SK-N-SH (cell line): ENCODE measurements at regions not wholly inside any gene's neighbourhood (a gene's known extent, or its start where the extent isn't known, plus 50 kb on each side); places are given as distances from the start of the nearest gene placed in this dataset.
A peak's percentile ranks its signal among the peaks of the same experiment; 100 is the strongest.
"Not testable (repeated sequence)": the region's sequence is repeated elsewhere in the genome, so short reads cannot be mapped to it uniquely, and the experiment has no call there.

Experiments used
- CTCF ChIA-PET: fragments of 300-600, 350-600 bp; formaldehyde crosslinking; extraction: SDS; loops from one replicate; lab custom pipeline; 2021; lab: Yijun Ruan, JAX
- POLR2A ChIA-PET: fragments of 350-600 bp; sonication (Branson Sonifier 250); formaldehyde crosslinking; extraction: SDS; loops from one replicate; lab custom pipeline; 2020; ENCODE audit warnings: antibody characterized with exemption, inconsistent platforms; lab: Yijun Ruan, JAX
- DNase-seq: peaks from one replicate; pipeline ENCODE4 v3.0.0; 2012
- H2AFZ ChIP-seq: fragments of 200-600 bp; sonication (generic); 2 replicates; pipeline ENCODE4 v1.8.1; 2016; ENCODE audit warnings: antibody characterized with exemption, mild to moderate bottlenecking, low read depth
- H3F3A ChIP-seq: fragments of 200-600 bp; sonication (generic); replicated peaks from 2 replicates; pipeline ENCODE3; 2016; ENCODE audit warnings: antibody characterized with exemption, mild to moderate bottlenecking; ENCODE audit not compliant: insufficient read depth
- H3K27ac ChIP-seq, 2 experiments: fragments of 200-500 bp in 1 of 2; fragments of 200-600 bp in 1 of 2; sonication (Bioruptor generic) in 1 of 2; sonication (generic), shearing (Covaris generic) in 1 of 2; 2 replicates each; pipeline versions ENCODE4 v1.5.1 to v1.6.1; 2014 to 2016; ENCODE audit warnings: low read depth in 2 of 2, inconsistent platforms in 1 of 2, low read length in 1 of 2, mild to moderate bottlenecking in 1 of 2, mixed read lengths in 1 of 2
- H3K27me3 ChIP-seq: fragments of 200-600 bp; sonication (generic), shearing (Covaris generic); 2 replicates; pipeline ENCODE4 v1.6.1; 2016; ENCODE audit warnings: mixed run types; ENCODE audit not compliant: insufficient read depth
- H3K36me3 ChIP-seq, 2 experiments: fragments of 200-500 bp in 1 of 2; fragments of 200-600 bp in 1 of 2; sonication (Bioruptor generic) in 1 of 2; sonication (generic) in 1 of 2; replicated peaks in 1 of 2; 2 replicates each; pipeline versions ENCODE3 to v1.5.1; 2014 to 2016; ENCODE audit warnings: low read length in 1 of 2, mild to moderate bottlenecking in 1 of 2; ENCODE audit not compliant: insufficient read depth in 2 of 2, control insufficient read depth in 1 of 2
- H3K4me1 ChIP-seq, 2 experiments: fragments of 200-500 bp in 1 of 2; fragments of 200-600 bp in 1 of 2; sonication (Bioruptor generic) in 1 of 2; sonication (generic), shearing (Covaris generic) in 1 of 2; 2 replicates each; pipeline versions ENCODE4 v1.5.1 to v1.6.1; 2014 to 2016; ENCODE audit warnings: low read depth in 1 of 2, low read length in 1 of 2, mixed run types in 1 of 2; ENCODE audit not compliant: insufficient read depth in 2 of 2, control insufficient read depth in 1 of 2
- H3K4me2 ChIP-seq: fragments of 200-600 bp; sonication (generic), shearing (Covaris generic); 2 replicates; pipeline ENCODE4 v1.6.1; 2017; ENCODE audit warnings: mixed run types
- H3K4me3 ChIP-seq, 2 experiments: fragments of 200-500 bp in 1 of 2; fragments of 200-600 bp in 1 of 2; sonication (Bioruptor generic) in 1 of 2; sonication (generic), shearing (Covaris generic) in 1 of 2; 2 replicates each; pipeline versions ENCODE4 v1.5.1 to v1.8.1; 2014 to 2016; ENCODE audit warnings: low read depth in 2 of 2, inconsistent platforms in 1 of 2, low read length in 1 of 2, mild to moderate bottlenecking in 1 of 2, mixed read lengths in 1 of 2, moderate library complexity in 1 of 2
- H3K79me2 ChIP-seq: fragments of 200-600 bp; sonication (generic); 2 replicates; pipeline ENCODE4 v1.8.1; 2017; ENCODE audit warnings: mild to moderate bottlenecking; ENCODE audit not compliant: insufficient read depth
- H3K9ac ChIP-seq: fragments of 200-600 bp; sonication (generic); 2 replicates; pipeline ENCODE4 v1.6.1; 2017; ENCODE audit warnings: mixed run types
- H3K9me2 ChIP-seq: fragments of 200-600 bp; sonication (generic); 2 replicates; pipeline ENCODE4 v1.6.1; 2017; ENCODE audit warnings: mixed run types
- H3K9me3 ChIP-seq: fragments of 200-600 bp; sonication (generic); 2 replicates; pipeline ENCODE4 v1.6.1; 2017; ENCODE audit warnings: mixed run types, mild to moderate bottlenecking, moderate library complexity
- H4K20me1 ChIP-seq: fragments of 200-600 bp; sonication (generic); 2 replicates; pipeline ENCODE4 v1.6.1; 2017; ENCODE audit warnings: mild to moderate bottlenecking, mixed run types; ENCODE audit not compliant: insufficient read depth
- CHD2 ChIP-seq: fragments of 150-350 bp; IDR thresholded peaks from 2 replicates; pipeline ENCODE4 v1.6.1; 2018; ENCODE audit warnings: low read length; ENCODE audit not compliant: partially characterized antibody
- EP300 ChIP-seq, 2 experiments: IDR thresholded peaks; 2 replicates each; pipeline versions ENCODE4 v1.4.0 to v1.6.1; 2012; ENCODE audit warnings: borderline replicate concordance in 1 of 2, low read depth in 1 of 2, low read length in 1 of 2
- FOXJ3 ChIP-seq: sonication (generic); formaldehyde crosslinking; IDR thresholded peaks from 2 replicates; pipeline ENCODE4 v1.5.1; 2020; ENCODE audit warnings: mild to moderate bottlenecking, missing genetic modification reagents
- GATA2 ChIP-seq: sonication (generic); formaldehyde crosslinking; IDR thresholded peaks from 2 replicates; pipeline ENCODE4 v1.5.0; 2020; ENCODE audit warnings: mild to moderate bottlenecking, missing genetic modification reagents
- MEF2A ChIP-seq: IDR thresholded peaks from 2 replicates; pipeline ENCODE4 v1.4.0; 2012; ENCODE audit warnings: low read depth, borderline replicate concordance
- NFIC ChIP-seq: IDR thresholded peaks from 2 replicates; pipeline ENCODE4 v1.4.0; 2012; ENCODE audit warnings: borderline replicate concordance
- NRF1 ChIP-seq: IDR thresholded peaks from 2 replicates; pipeline ENCODE4 v1.6.1; 2012; ENCODE audit warnings: low read depth, mild to moderate bottlenecking, low read length
- POLR2AphosphoS5 ChIP-seq: IDR thresholded peaks from 2 replicates; pipeline ENCODE4 v1.6.1; 2012; ENCODE audit warnings: low read depth, low read length
- RCOR1 ChIP-seq: fragments of 150-350 bp; IDR thresholded peaks from 2 replicates; pipeline ENCODE4 v1.6.1; 2017; ENCODE audit warnings: antibody characterized with exemption, low read length
- REST ChIP-seq: IDR thresholded peaks from 2 replicates; pipeline ENCODE4 v1.6.1; 2012; ENCODE audit warnings: mild to moderate bottlenecking, low read depth, low read length, moderate library complexity
- SIN3A ChIP-seq: IDR thresholded peaks from 2 replicates; pipeline ENCODE4 v1.6.1; 2012; ENCODE audit warnings: low read depth, mild to moderate bottlenecking, low read length, moderate library complexity, borderline replicate concordance
- SMC3 ChIP-seq: IDR thresholded peaks from 2 replicates; pipeline ENCODE4 v1.6.1; 2012; ENCODE audit warnings: low read depth, low read length, improper control_type of control experiment
- TAF1 ChIP-seq: IDR thresholded peaks from 2 replicates; pipeline ENCODE4 v1.6.1; 2012; ENCODE audit warnings: low read depth, mild to moderate bottlenecking, low read length, moderate library complexity, borderline replicate concordance
- TCF12 ChIP-seq: IDR thresholded peaks from 2 replicates; pipeline ENCODE4 v1.4.0; 2012
- USF1 ChIP-seq: IDR thresholded peaks from 2 replicates; pipeline ENCODE4 v1.4.0; 2012; ENCODE audit warnings: low read depth, borderline replicate concordance
- WGBS: methylation state at CpG from one replicate; pipeline ENCODE4 v1.1.6; 2017; ENCODE audit warnings: low lambda C conversion rate; 5-methylcytosine and 5-hydroxymethylcytosine counted together

DNA sequence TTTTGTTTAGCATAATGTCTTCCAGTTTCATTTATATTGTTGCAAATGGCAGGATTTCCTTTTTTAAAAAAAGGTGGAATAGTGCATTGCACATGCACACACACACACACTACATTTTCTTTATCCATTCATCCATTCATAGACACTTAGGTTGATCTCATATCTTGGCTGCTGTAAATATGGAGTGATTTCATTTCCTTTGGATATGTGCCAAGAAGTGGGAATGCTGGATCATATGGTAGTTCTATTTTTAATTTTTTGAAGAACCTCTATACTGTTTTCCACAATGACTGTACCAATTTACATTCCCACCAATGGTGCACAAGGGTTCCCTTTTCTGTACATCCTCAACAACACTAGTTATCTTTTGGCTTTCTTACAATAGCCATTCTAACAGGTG is 68.9 kb downstream of the EBLN1 start:
- Histone ChIP-seq H3K79me2 (no peaks in the 10 kb centered on the region), H2AFZ (no peak overlapping the region), H3K27me3 (no peaks in the 10 kb centered on the region), H3K36me3 (no peaks in the 10 kb centered on the region), H3K4me3 (no peak overlapping the region), H3K9me3 (no peaks in the 10 kb centered on the region), H4K20me1 (no peaks in the 10 kb centered on the region), H3K27ac (no peak overlapping the region), H3F3A (no peaks in the 10 kb centered on the region), H3K4me1 (no peaks in the 10 kb centered on the region), H3K9ac (no peak overlapping the region), H3K9me2 (no peaks in the 10 kb centered on the region), H3K4me2 (no peak overlapping the region)
- POLR2A ChIA-PET, result no interaction called here
- no peak for DNase-seq
- CTCF ChIA-PET, result no interaction called here
- peak; percentile 13; the same call in 1 of the 2 replicates for TF ChIP-seq NFIC
- no peak for TF ChIP-seq EP300 (IDR thresholded peaks at IDR 0.05; ENCODE audit: borderline replicate concordance in 1 of 2, low read depth in 1 of 2, low read length in 1 of 2)

DNA sequence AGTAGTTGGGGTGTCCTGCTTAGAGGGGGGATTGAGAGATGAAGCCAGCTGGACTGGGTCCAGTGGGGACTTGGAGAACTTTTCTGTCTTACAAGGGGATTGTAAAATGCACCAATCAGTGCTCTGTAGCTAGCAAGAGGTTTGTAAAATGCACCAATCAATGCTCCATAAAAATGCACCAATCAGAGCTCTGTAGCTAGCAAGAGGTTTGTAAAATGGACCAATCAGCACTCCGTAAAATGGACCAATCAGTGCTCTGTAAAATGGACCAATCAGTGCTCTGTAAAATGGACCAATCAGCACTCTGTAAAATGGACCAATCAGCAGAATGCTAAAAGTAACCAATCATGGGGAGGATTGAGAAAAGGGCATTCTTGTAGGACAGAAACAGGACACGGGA is 71.9 kb downstream of the EBLN1 start:
- H3K27ac ChIP-seq, H3K9ac ChIP-seq, H3K4me1 ChIP-seq, H3K9me2 ChIP-seq, H3K79me2 ChIP-seq, DNase-seq, H4K20me1 ChIP-seq, POLR2A ChIA-PET, H3K4me3 ChIP-seq, H3K9me3 ChIP-seq, H3K27me3 ChIP-seq, H3F3A ChIP-seq, H3K36me3 ChIP-seq, H3K4me2 ChIP-seq, H2AFZ ChIP-seq: not testable (repeated sequence)
- CTCF ChIA-PET, result interaction anchor here (1.2 kb wide), 1 partner anchor 13 kb away, joined by 3 read pairs; no protein-coding TSS in a partner anchor
- 29% methylated on average over 2 of the region's 2 CpGs for WGBS

GRCh38 chr10:22137542-22137941 is 80.3 kb downstream of the EBLN1 start:
- Histone ChIP-seq H3K36me3 (no peaks in the 10 kb centered on the region), H3K9me3 (no peaks in the 10 kb centered on the region), H3F3A (no peaks in the 10 kb centered on the region), H3K9ac (no peak overlapping the region), H3K4me3 (no peak overlapping the region), H2AFZ (no peak overlapping the region), H4K20me1 (no peaks in the 10 kb centered on the region), H3K4me2 (no peak overlapping the region), H3K27ac (no peak overlapping the region), H3K9me2 (no peaks in the 10 kb centered on the region), H3K4me1 (peaks cover 0 to 12% of the 10 kb centered on the region in 2 experiments; a peak in 2 of 4 replicates), H3K27me3 (no peaks in the 10 kb centered on the region), H3K79me2 (no peaks in the 10 kb centered on the region)
- ChIA-PET CTCF (no interaction called here), POLR2A (no interaction called here)
- no peak for DNase-seq
- TF ChIP-seq SMC3, result no peak
- no peak for TF ChIP-seq CHD2
- no peak for TF ChIP-seq RCOR1
- TF ChIP-seq SIN3A, result no peak
- no peak for TF ChIP-seq POLR2AphosphoS5
- no peak for TF ChIP-seq TAF1
- 67% methylated on average over 2 of the region's 2 CpGs for WGBS

GRCh38 chr10:22135591-22135990 is 82.2 kb downstream of the EBLN1 start:
- Histone ChIP-seq H3K9me3 (no peaks in the 10 kb centered on the region), H3K36me3 (no peaks in the 10 kb centered on the region), H3K9me2 (no peaks in the 10 kb centered on the region), H2AFZ (no peak overlapping the region), H3K79me2 (no peaks in the 10 kb centered on the region), H3K27me3 (no peaks in the 10 kb centered on the region), H3F3A (no peaks in the 10 kb centered on the region), H3K4me1 (peaks cover 0 to 12% of the 10 kb centered on the region in 2 experiments; a peak in 2 of 4 replicates), H3K4me3 (no peak overlapping the region), H3K4me2 (no peak overlapping the region), H4K20me1 (no peaks in the 10 kb centered on the region), H3K27ac (no peak overlapping the region), H3K9ac (no peak overlapping the region)
- POLR2A ChIA-PET, result no interaction called here
- DNase-seq, result no peak
- CTCF ChIA-PET, result no interaction called here
- 65% methylated on average over 9 of the region's 9 CpGs for WGBS
- TF ChIP-seq SMC3 (no peak), FOXJ3 (CRISPR knock-in tag) (no peak), TCF12 (no peak), REST (no peak), MEF2A (no peak), NRF1 (no peak), GATA2 (CRISPR knock-in tag) (no peak), USF1 (no peak), SIN3A (no peak)
